ENCODE measurements at regions not wholly inside any gene's neighbourhood (a gene's known extent, or its start where the extent isn't known, plus 50 kb on each side); places are given as distances from the start of the nearest gene placed in this dataset.

- TF ChIP-seq CTCF (IDR thresholded peaks at IDR 0.05; ENCODE audit: low read depth, low read length), result no peak
- DNase-seq (ENCODE audit: extremely low read depth, low read depth), result no peak
Measured at GRCh38 chr20:40776466-40777457, 87.7 kb upstream of the MAFB start.

GRCh38 chr20:40777653-40778052 is 88.6 kb upstream of the MAFB start:
- no peak for DNase-seq (ENCODE audit: extremely low read depth, low read depth)
- TF ChIP-seq CTCF (IDR thresholded peaks at IDR 0.05; ENCODE audit: low read depth, low read length), result no peak

GRCh38 chr20:40778894-40779496 is 90.0 kb upstream of the MAFB start:
- TF ChIP-seq CTCF (IDR thresholded peaks at IDR 0.05; ENCODE audit: low read depth, low read length), result no peak
- DNase-seq (ENCODE audit: extremely low read depth, low read depth), result no peak

- TF ChIP-seq CTCF (IDR thresholded peaks at IDR 0.05; ENCODE audit: low read depth, low read length), result no peak
- DNase-seq (ENCODE audit: extremely low read depth, low read depth), result no peak
Measured at GRCh38 chr20:40781327-40782042, 92.4 kb upstream of the MAFB start.

GRCh38 chr20:40782043-40782368 is 93.0 kb upstream of the MAFB start:
- no peak for TF ChIP-seq CTCF (IDR thresholded peaks at IDR 0.05; ENCODE audit: low read depth, low read length)
- no peak for DNase-seq (ENCODE audit: extremely low read depth, low read depth)

- no peak for DNase-seq (ENCODE audit: extremely low read depth, low read depth)
- no peak for TF ChIP-seq CTCF (IDR thresholded peaks at IDR 0.05; ENCODE audit: low read depth, low read length)
Measured at GRCh38 chr20:40785346-40785745, 96.3 kb upstream of the MAFB start.

- DNase-seq (ENCODE audit: extremely low read depth, low read depth), result no peak
- TF ChIP-seq CTCF (IDR thresholded peaks at IDR 0.05; ENCODE audit: low read depth, low read length), result no peak
Measured at GRCh38 chr20:40786336-40786735, 97.3 kb upstream of the MAFB start.

Measured in AG09319 (cell line).